HCT116 (cell line): ENCODE measurements at regions not wholly inside any gene's neighbourhood (a gene's known extent, or its start where the extent isn't known, plus 50 kb on each side); places are given as distances from the start of the nearest gene placed in this dataset.

Experiments used
- CTCF ChIP-seq, 3 experiments: fragments of 200-600 bp in 1 of 3; sonication (generic) in 1 of 3; IDR thresholded peaks in 2 of 3; conservative IDR thresholded peaks in 1 of 3; 2 replicates each; pipeline ENCODE4 v1.5.1; 2012 to 2017; ENCODE audit warnings: low read depth in 2 of 3, low read length in 2 of 3, antibody characterized with exemption in 1 of 3, borderline replicate concordance in 1 of 3, control low read depth in 1 of 3, mild to moderate bottlenecking in 1 of 3, mixed read lengths in 1 of 3, mixed run types in 1 of 3, moderate library complexity in 1 of 3; ENCODE audit not compliant: insufficient read depth in 1 of 3
- EGR1 ChIP-seq: IDR thresholded peaks from 2 replicates; pipeline ENCODE4 v1.6.1; 2012; ENCODE audit warnings: low read depth
- POLR2A ChIP-seq: IDR thresholded peaks from 2 replicates; pipeline ENCODE4 v1.7.0; 2011; ENCODE audit warnings: borderline replicate concordance; ENCODE audit not compliant: insufficient read depth, insufficient read length; ENCODE audit errors: extremely low read depth
- REST ChIP-seq: IDR thresholded peaks from 2 replicates; pipeline ENCODE4 v1.6.1; 2012; ENCODE audit warnings: low read depth
- TCF7L2 ChIP-seq: IDR thresholded peaks from 2 replicates; pipeline ENCODE4 v1.7.0; 2011; ENCODE audit warnings: borderline replicate concordance, inconsistent platforms; ENCODE audit not compliant: insufficient read depth, insufficient read length; ENCODE audit errors: extremely low read depth

GRCh38 chr10:131657985-131658330 lies 242.8 kb upstream of the PPP2R2D start:
- TF ChIP-seq CTCF (IDR thresholded peaks at IDR 0.05 in 2 of 3, conservative IDR thresholded peaks at IDR 0.05 in 1 of 3; ENCODE audit: borderline replicate concordance in 1 of 3, insufficient read depth in 1 of 3, low read depth in 2 of 3, low read length in 2 of 3) (no peak), TCF7L2 (no peak), POLR2A (no peak), REST (no peak), EGR1 (no peak)
